GM18508 (cell line): ENCODE measurements at regions not wholly inside any gene's neighbourhood (a gene's known extent, or its start where the extent isn't known, plus 50 kb on each side); places are given as distances from the start of the nearest gene placed in this dataset.

Source experiments
- ATAC-seq: cut with Tn5 transposase; IDR thresholded peaks from one replicate; pipeline ENCODE4 v1.9.1; 2021; ENCODE audit warnings: moderate number of reproducible peaks; ENCODE audit not compliant: insufficient read depth, unreplicated experiment

GRCh38 chr20:50311308-50312001 is 120.8 kb downstream of the CEBPB start:
- ATAC-seq, result no peak

DNA sequence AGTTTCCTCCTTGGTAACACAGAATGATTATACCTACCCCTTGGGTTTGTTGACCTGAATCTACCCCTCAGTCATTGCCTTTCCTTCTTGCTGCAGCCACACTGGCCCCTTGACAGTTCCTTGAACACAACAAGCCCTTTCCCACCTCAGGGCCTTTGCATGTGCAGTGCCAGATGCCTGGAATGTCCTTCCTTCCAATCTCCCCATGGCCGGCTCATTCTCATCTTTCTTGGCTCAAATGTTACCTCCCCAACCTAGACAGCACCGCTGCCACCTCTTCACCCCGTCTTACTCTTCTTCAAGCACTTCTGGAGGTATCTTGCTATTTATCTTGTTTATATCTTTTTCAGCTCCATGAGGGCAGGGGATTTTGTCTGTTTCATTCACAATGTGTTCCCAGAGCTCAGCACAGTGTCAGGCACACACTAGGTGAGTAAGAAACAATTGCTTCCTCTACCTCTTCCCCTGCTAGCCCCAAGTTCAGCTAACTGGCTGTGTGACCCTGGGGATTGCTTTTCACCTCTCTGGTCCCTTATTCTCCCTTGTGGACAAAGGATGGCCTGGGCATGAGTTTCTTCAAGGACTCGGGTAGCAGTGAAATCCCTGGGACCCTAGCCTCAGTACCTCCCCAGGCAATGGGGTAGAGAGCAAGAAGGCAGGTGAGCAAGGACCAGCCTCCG is 121.5 kb downstream of the CEBPB start:
- ATAC-seq, result no peak

DNA sequence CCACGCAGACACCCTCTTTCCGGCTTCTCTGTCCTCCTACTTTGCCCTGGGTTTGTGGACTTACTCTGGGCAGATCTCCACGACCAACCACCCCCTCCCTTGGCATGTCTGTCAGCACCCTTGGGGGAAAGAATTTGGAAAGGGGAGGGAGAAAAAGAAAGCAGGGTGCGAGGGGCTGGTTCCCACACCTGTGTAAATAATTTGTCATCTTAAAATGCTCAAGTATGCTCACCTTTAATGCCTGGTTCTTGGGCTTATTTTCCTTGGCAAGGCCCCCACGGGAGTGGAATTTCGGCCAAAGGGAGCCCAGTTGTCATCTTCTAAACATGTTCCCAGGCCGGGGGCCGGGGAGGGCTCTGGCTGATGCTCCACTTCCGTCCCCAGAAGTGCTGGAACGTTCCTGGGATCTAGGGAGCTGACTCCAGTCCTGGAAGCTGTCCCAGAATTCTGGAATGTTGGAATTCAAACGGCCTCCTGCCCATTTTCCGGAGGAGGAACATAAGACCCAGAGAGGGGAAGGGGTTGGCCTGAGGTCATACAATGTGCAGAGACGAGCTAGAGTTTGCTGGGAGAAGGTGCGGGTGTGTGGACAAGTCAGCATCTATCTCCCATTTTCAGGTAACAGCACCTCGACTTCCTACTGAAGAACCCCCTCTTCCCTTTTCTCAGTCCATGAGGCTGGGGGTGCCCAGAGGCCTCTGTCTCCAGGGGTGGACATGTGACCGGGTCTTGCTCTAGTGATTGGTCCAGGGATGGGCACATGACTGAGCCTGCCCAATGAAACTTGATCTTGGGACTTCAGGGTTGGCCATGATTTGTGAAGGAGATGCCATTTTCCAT is 122.3 kb downstream of the CEBPB start:
- ATAC-seq, result no peak

GRCh38 chr20:50313522-50313820 is 122.8 kb downstream of the CEBPB start:
- no peak for ATAC-seq

- ATAC-seq, result no peak
Measured at GRCh38 chr20:50313827-50314677, 123.4 kb downstream of the CEBPB start.

DNA sequence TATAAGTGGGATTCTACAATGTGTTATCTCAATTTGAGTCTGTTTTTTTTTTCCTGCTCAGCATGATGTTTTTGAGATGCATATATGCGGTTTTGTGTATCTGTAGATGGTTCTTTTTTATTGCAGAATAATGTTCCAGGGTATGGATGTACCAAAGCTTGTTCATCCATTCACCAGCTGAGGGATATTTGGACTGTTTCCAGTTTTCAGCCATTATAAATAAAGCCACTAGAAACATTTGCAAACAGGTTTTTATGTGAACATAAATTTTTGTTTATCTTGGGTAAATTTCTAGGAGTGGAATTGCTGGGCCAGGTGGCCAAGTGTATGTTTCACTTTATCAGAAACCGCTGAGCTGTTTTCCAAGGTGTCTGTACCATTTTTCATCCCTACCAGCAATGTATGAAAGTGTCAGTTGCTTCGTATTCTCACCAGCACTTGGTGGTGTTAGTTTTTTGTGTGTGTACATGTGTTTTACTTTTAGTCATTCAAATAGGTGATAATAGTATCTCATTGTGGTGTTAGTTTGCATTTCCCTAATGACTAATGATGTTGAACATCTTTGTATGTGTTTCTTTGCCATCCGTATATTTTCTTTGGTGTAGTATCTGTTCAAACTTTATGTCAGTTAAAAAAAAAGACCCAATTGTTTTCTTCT is 124.2 kb downstream of the CEBPB start:
- no peak for ATAC-seq

GRCh38 chr20:50315586-50316551 is 125.2 kb downstream of the CEBPB start:
- ATAC-seq, result no peak

DNA sequence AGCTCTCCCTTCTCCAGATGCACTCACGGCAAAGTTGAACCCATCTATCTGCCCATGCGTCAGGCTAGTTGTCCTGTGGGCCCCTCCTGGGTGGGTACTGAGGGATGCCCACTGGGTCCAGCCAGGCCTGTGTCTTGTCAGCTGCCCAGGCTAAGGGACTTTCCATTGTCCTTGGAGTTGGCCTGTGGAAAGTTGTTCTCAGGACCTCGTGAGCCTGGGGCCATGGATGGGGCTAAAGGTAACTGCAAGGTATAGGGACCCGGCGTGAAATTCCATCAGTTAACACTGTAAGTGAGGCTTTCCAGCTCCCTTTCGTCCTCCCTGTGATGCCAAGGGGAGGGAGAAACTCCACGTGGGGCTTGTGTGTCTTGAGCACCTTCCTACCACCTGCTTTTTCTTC is 126.5 kb downstream of the CEBPB start:
- no peak for ATAC-seq

DNA sequence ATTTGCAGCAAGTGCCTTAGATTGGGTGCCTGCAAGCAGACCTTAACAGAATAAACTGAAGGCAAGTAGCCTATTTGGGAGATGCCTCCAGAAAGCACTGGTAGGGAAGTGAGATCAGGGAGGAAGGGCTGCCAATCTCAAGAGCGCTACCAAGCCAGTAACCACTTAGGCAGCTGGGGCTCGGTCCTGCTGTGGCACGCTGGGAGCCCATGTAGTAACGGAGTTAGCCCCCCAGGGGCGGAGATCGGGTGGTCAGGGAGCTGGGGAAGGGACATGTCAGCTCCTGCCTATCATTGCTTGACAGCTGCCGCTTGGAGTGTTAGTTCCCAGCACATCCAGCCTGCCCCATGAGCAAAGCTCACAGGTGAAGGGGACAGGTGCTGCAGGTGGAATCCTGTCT is 127.0 kb downstream of the CEBPB start:
- no peak for ATAC-seq

DNA sequence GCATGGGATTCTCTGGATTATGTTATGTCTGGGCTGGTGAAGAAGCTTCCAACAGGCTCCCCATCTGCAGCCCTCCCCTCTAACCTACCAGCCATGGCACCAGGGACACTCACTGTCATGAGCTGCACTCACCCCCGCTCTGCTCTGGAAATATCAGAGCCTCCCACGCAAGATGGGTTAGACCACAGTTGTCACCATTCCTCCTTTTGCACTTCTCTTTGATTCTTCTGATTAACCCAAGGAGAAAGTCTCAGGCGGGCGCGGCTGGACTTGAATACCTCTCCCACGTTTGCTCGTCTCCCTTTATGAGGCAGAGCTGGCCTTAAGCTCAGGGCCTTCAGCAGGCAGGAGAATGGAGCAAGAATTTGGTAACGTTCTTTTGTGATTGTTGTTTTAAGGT is 128.1 kb downstream of the CEBPB start:
- ATAC-seq, result no peak

DNA sequence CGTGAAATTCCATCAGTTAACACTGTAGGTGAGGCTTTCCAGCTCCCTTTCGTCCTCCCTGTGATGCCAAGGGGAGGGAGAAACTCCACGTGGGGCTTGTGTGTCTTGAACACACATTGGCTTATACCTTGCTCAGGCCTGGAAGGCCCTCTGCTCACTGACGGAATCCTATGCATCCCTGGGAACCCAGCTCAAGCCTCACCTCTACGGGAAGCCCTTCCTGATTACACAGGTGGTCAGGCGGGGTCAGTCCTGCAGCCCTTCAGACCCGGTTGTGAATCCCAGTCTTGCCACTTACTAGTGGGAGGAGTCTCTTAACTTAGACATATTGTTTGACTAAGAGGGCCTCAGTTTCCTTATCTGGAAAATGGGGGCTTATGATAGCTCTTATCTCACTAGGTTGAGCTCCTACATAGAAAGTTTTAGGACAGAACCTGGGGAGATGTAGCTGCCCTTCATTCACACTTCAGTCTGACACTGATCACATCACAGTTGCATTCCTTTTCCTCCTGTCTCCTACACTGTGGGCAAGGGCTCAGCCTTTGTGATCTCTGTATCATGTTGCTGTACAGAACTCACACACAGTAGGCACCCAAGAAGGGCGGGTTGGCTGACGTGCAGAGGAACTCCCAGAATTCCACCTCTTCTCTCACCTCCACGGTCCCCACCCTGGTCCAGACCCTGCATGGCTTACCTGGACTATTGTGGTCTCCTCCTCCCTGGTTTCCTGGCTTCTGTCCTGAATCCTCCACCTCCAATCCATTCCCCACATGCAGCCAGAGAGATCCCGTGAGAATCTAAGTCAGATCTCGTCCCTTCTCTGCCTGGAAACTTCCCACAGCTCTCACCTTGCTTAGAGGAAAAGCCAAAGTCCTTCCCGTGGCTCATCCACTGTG is 129.6 kb downstream of the CEBPB start:
- no peak for ATAC-seq

GRCh38 chr20:50320901-50321796 is 130.5 kb downstream of the CEBPB start:
- ATAC-seq, result no peak

DNA sequence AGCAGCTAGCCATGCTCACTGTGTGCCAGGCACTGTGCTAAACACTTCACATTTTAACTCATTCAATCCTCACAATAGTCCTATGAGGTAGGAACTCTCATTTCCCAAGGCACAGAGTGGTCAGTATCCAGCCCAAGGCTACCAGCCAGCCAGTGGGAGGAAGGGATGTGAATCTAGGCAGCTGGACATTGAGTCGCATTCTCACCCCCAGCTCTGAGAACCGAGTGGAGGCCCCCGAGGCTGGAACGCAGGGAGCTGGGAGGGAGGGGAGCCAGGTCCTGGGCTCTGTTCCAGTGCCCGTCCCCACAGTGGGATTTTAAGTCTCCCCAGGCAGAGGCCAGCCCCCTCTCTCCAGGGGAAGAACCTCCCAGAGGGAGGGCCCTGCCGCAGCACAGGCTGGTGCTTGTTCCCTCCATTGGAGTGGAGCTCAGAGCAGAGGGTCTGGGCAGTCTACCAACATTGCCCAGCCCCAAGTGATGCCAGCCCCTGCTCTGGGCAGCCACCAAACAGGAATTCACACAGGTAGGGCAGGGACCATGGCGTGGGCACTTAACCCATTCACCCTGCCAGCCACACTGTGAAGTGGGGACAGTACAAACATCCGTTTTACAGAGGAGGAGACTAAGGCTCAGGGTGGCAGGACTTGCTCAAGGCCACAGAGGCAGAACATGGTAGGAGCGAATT is 131.3 kb downstream of the CEBPB start:
- ATAC-seq, result no peak

- no peak for ATAC-seq
Measured at GRCh38 chr20:50322703-50323131, 132.1 kb downstream of the CEBPB start.

DNA sequence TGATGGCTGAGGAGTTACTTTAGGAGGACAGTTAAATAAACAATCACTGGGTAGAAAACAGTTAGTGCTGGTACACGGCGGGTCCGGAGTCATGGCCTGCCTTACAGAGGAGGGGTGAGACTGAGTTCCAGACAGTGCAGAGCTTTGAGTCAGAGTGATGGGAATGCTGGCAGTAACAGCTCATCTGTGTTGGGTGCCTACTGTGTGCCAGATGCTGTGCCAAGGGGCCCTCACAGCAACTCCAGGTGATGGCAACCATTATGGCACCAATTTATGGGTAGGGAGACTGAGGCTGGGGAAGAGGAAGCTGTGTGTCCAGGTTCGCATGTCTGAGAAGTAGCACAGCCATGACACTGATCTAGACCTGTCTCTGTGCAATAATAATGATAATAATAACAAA is 132.6 kb downstream of the CEBPB start:
- ATAC-seq, result no peak
